ENCODE measurements at regions not wholly inside any gene's neighbourhood (a gene's known extent, or its start where the extent isn't known, plus 50 kb on each side); places are given as distances from the start of the nearest gene placed in this dataset.
"Not testable (repeated sequence)": the region's sequence is repeated elsewhere in the genome, so short reads cannot be mapped to it uniquely, and the experiment has no call there.

- no peak for DNase-seq (ENCODE audit: low spot score)
- Mint-ChIP-seq H3K4me1 (ENCODE audit: low read depth) (peaks cover 7% of the 10 kb centered on the region), H3K27me3 (ENCODE audit: low read depth) (no peaks in the 10 kb centered on the region), H3K4me3 (ENCODE audit: unreplicated experiment) (no peak overlapping the region), H3K36me3 (ENCODE audit: low read depth) (no peaks in the 10 kb centered on the region), H3K9me3 (ENCODE audit: low read depth) (no peaks in the 10 kb centered on the region), H3K27ac (ENCODE audit: unreplicated experiment) (no peak overlapping the region)
- no peak for TF ChIP-seq CTCF (IDR thresholded peaks at IDR 0.05)
These were observed 337.1 kb upstream of the IRAK1BP1 start for GRCh38 chr6:78530208-78530607.

- Mint-ChIP-seq H3K27me3 (ENCODE audit: low read depth) (no peaks in the 10 kb centered on the region), H3K4me1 (ENCODE audit: low read depth) (peaks cover 7% of the 10 kb centered on the region), H3K36me3 (ENCODE audit: low read depth) (no peaks in the 10 kb centered on the region), H3K27ac (ENCODE audit: unreplicated experiment) (no peak overlapping the region), H3K9me3 (ENCODE audit: low read depth) (no peaks in the 10 kb centered on the region), H3K4me3 (ENCODE audit: unreplicated experiment) (no peak overlapping the region)
- no peak for DNase-seq (ENCODE audit: low spot score)
- TF ChIP-seq CTCF (IDR thresholded peaks at IDR 0.05): no peak
These were observed 333.9 kb upstream of the IRAK1BP1 start for GRCh38 chr6:78533426-78533825.

GRCh38 chr6:78533876-78534275 lies 333.5 kb upstream of the IRAK1BP1 start:
- Mint-ChIP-seq H3K4me1 (ENCODE audit: low read depth) (peaks cover 7% of the 10 kb centered on the region), H3K27me3 (ENCODE audit: low read depth) (no peaks in the 10 kb centered on the region), H3K27ac (ENCODE audit: unreplicated experiment) (no peak overlapping the region), H3K4me3 (ENCODE audit: unreplicated experiment) (no peak overlapping the region), H3K36me3 (ENCODE audit: low read depth) (no peaks in the 10 kb centered on the region), H3K9me3 (ENCODE audit: low read depth) (no peaks in the 10 kb centered on the region)
- DNase-seq (ENCODE audit: low spot score): no peak
- no peak for TF ChIP-seq CTCF (IDR thresholded peaks at IDR 0.05)

- no peaks in the 10 kb centered on the region for H3K27me3 Mint-ChIP-seq (ENCODE audit: low read depth)
- H3K4me3 Mint-ChIP-seq (ENCODE audit: unreplicated experiment): no peak overlapping the region
- no peak overlapping the region for H3K27ac Mint-ChIP-seq (ENCODE audit: unreplicated experiment)
- H3K36me3 Mint-ChIP-seq (ENCODE audit: low read depth): no peaks in the 10 kb centered on the region
- peaks cover 7% of the 10 kb centered on the region for H3K4me1 Mint-ChIP-seq (ENCODE audit: low read depth)
- no peak for DNase-seq (ENCODE audit: low spot score)
- H3K9me3 Mint-ChIP-seq (ENCODE audit: low read depth): no peaks in the 10 kb centered on the region
- TF ChIP-seq CTCF (IDR thresholded peaks at IDR 0.05): no peak
These were observed 329.3 kb upstream of the IRAK1BP1 start for GRCh38 chr6:78538002-78538401.

- H3K36me3 Mint-ChIP-seq (ENCODE audit: low read depth); H3K4me1 Mint-ChIP-seq (ENCODE audit: low read depth); H3K27me3 Mint-ChIP-seq (ENCODE audit: low read depth); DNase-seq (ENCODE audit: low spot score); H3K4me3 Mint-ChIP-seq (ENCODE audit: unreplicated experiment); H3K9me3 Mint-ChIP-seq (ENCODE audit: low read depth); H3K27ac Mint-ChIP-seq (ENCODE audit: unreplicated experiment): not testable (repeated sequence)
These were observed 319.7 kb upstream of the IRAK1BP1 start for GRCh38 chr6:78547636-78548035.

- no peak for TF ChIP-seq CTCF (IDR thresholded peaks at IDR 0.05)
- H3K4me3 Mint-ChIP-seq (ENCODE audit: unreplicated experiment): no peak overlapping the region
- no peaks in the 10 kb centered on the region for H3K36me3 Mint-ChIP-seq (ENCODE audit: low read depth)
- H3K9me3 Mint-ChIP-seq (ENCODE audit: low read depth): peaks cover 17% of the 10 kb centered on the region
- no peak overlapping the region for H3K27ac Mint-ChIP-seq (ENCODE audit: unreplicated experiment)
- H3K27me3 Mint-ChIP-seq (ENCODE audit: low read depth): no peaks in the 10 kb centered on the region
- no peak for DNase-seq (ENCODE audit: low spot score)
- no peaks in the 10 kb centered on the region for H3K4me1 Mint-ChIP-seq (ENCODE audit: low read depth)
These were observed 316.0 kb upstream of the IRAK1BP1 start for GRCh38 chr6:78551361-78551760.

Measured in chondrocyte (in vitro differentiated cells).